ENCODE measurements at regions not wholly inside any gene's neighbourhood (a gene's known extent, or its start where the extent isn't known, plus 50 kb on each side); places are given as distances from the start of the nearest gene placed in this dataset.

DNA sequence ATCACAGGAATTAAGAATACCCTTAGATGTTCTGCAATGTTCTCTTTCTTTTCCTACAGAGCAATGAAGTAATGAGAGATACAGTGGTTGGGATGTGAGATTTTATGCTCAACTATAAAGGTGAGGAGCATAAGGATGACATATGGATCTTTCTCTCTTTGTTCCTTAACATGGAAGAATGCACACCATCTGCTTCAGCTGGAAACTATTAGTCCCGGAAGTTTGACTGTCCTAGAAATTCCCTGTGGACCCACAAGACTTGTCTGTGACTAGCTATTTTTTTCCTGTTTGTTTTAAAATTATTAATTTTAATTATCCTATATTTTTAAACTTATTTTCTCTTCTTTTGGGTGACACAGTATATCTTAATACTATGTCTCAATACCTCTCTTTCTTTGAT is 80.2 kb downstream of the DKK1 start:
- TF ChIP-seq, protein P1, sequence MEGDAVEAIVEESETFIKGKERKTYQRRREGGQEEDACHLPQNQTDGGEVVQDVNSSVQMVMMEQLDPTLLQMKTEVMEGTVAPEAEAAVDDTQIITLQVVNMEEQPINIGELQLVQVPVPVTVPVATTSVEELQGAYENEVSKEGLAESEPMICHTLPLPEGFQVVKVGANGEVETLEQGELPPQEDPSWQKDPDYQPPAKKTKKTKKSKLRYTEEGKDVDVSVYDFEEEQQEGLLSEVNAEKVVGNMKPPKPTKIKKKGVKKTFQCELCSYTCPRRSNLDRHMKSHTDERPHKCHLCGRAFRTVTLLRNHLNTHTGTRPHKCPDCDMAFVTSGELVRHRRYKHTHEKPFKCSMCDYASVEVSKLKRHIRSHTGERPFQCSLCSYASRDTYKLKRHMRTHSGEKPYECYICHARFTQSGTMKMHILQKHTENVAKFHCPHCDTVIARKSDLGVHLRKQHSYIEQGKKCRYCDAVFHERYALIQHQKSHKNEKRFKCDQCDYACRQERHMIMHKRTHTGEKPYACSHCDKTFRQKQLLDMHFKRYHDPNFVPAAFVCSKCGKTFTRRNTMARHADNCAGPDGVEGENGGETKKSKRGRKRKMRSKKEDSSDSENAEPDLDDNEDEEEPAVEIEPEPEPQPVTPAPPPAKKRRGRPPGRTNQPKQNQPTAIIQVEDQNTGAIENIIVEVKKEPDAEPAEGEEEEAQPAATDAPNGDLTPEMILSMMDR (conservative IDR thresholded peaks at IDR 0.05 in 1 of 2, IDR thresholded peaks at IDR 0.05 in 1 of 2; ENCODE audit: extremely low read depth in 1 of 2, insufficient read depth in 1 of 2, low read depth in 1 of 2, low read length in 2 of 2): no peak
- no peak for TF ChIP-seq EZH2 (IDR thresholded peaks at IDR 0.05; ENCODE audit: borderline replicate concordance, low read length)
